ENCODE measurements at regions not wholly inside any gene's neighbourhood (a gene's known extent, or its start where the extent isn't known, plus 50 kb on each side); places are given as distances from the start of the nearest gene placed in this dataset.

DNA sequence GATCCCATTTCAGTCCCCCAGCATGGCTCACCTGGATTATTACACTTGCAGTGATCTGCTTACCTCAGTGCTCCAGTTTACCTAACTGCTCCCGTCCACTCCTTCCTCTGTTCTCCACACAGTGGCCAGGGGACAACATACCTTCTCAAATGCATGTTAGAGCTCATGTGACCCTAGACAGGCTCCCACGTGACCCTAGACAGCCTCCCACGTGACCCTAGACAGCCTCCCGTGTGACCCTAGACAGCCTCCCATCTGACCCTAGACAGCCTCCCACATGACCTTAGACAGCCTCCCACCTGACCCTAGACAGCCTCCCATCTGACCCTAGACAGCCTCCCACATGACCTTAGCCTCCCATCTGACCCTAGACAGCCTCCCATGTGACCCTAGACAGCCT, 226.0 kb upstream of the TMEM132C start:
- TF ChIP-seq EZH2 (IDR thresholded peaks at IDR 0.05; ENCODE audit: insufficient read depth, poor library complexity, severe bottlenecking): no peak
- no peak for TF ChIP-seq EZH2phosphoT487 (IDR thresholded peaks at IDR 0.05; ENCODE audit: insufficient read depth, low read depth)

Measured in GM23248 (cell line).